T-helper 2 cell treated with Interferon-gamma antibody and Interleukin-4, amounts not matched to agents 100 ng/mL and 5 ng/mL, for 36 hours (primary cell): ENCODE measurements at regions not wholly inside any gene's neighbourhood (a gene's known extent, or its start where the extent isn't known, plus 50 kb on each side); places are given as distances from the start of the nearest gene placed in this dataset.
"Not testable (repeated sequence)": the region's sequence is repeated elsewhere in the genome, so short reads cannot be mapped to it uniquely, and the experiment has no call there.

Source experiments
- intact Hi-C: fragments of 100-400 bp; cut with micrococcal nuclease; formaldehyde crosslinking; loops from one replicate; pipeline ENCODE4 v1.15.1; 2023

- intact Hi-C loops = no loop called here
Observed at GRCh38 chr4:170721812-170722373, 632.1 kb upstream of the AADAT start.

- intact Hi-C loops = no loop called here
Observed at GRCh38 chr4:170716868-170717267, 627.1 kb upstream of the AADAT start.

- intact Hi-C loops = no loop called here
Observed at GRCh38 chr4:170705907-170706306, 616.2 kb upstream of the AADAT start.

GRCh38 chr4:170700064-170700463, 610.3 kb upstream of the AADAT start:
- intact Hi-C loops = no loop called here

GRCh38 chr4:170698334-170698733, 608.6 kb upstream of the AADAT start:
- intact Hi-C loops = no loop called here

GRCh38 chr4:170697845-170698244, 608.1 kb upstream of the AADAT start:
- intact Hi-C loops = no loop called here

GRCh38 chr4:170697045-170697444, 607.3 kb upstream of the AADAT start:
- intact Hi-C loops = no loop called here

- intact Hi-C loops = no loop called here
Observed at GRCh38 chr4:170691168-170691567, 601.4 kb upstream of the AADAT start.

- intact Hi-C loops = no loop called here
Observed at GRCh38 chr4:170687751-170688150, 598.0 kb upstream of the AADAT start.

- intact Hi-C loops = not testable (repeated sequence)
Observed at GRCh38 chr4:170685701-170686100, 595.9 kb upstream of the AADAT start.

- intact Hi-C loops = no loop called here
Observed at GRCh38 chr4:170682558-170683294, 593.0 kb upstream of the AADAT start.

GRCh38 chr4:170682087-170682486, 592.3 kb upstream of the AADAT start:
- intact Hi-C loops = not testable (repeated sequence)

GRCh38 chr4:170675568-170676262, 586.0 kb upstream of the AADAT start:
- intact Hi-C loops = no loop called here

- intact Hi-C loops = no loop called here
Observed at GRCh38 chr4:170674176-170674575, 584.4 kb upstream of the AADAT start.

GRCh38 chr4:170672381-170672965, 582.7 kb upstream of the AADAT start:
- intact Hi-C loops = no loop called here

GRCh38 chr4:170671171-170671570, 581.4 kb upstream of the AADAT start:
- intact Hi-C loops = no loop called here

GRCh38 chr4:170667814-170668213, 578.1 kb upstream of the AADAT start:
- intact Hi-C loops = no loop called here

- intact Hi-C loops = no loop called here
Observed at GRCh38 chr4:170666909-170667308, 577.2 kb upstream of the AADAT start.

- intact Hi-C loops = no loop called here
Observed at GRCh38 chr4:170662250-170662649, 572.5 kb upstream of the AADAT start.

GRCh38 chr4:170657761-170658160, 568.0 kb upstream of the AADAT start:
- intact Hi-C loops = no loop called here

- intact Hi-C loops = no loop called here
Observed at GRCh38 chr4:170656506-170656905, 566.8 kb upstream of the AADAT start.

- intact Hi-C loops = no loop called here
Observed at GRCh38 chr4:170652571-170652970, 562.8 kb upstream of the AADAT start.
